ENCODE measurements at regions not wholly inside any gene's neighbourhood (a gene's known extent, or its start where the extent isn't known, plus 50 kb on each side); places are given as distances from the start of the nearest gene placed in this dataset.
"Not testable (repeated sequence)": the region's sequence is repeated elsewhere in the genome, so short reads cannot be mapped to it uniquely, and the experiment has no call there.

- DNase-seq, result no peak
Observed at GRCh38 chr21:38905752-38906151, 100.0 kb downstream of the ETS2 start.

- no peak for DNase-seq
Observed at GRCh38 chr21:38905328-38905727, 99.6 kb downstream of the ETS2 start.

GRCh38 chr21:38903690-38904139 is 98.0 kb downstream of the ETS2 start:
- DNase-seq, result no peak

GRCh38 chr21:38902608-38903445 is 97.1 kb downstream of the ETS2 start:
- DNase-seq, result no peak

- DNase-seq, result no peak
Observed at GRCh38 chr21:38900499-38900898, 94.8 kb downstream of the ETS2 start.

- DNase-seq, result not testable (repeated sequence)
Observed at GRCh38 chr21:38899985-38900384, 94.3 kb downstream of the ETS2 start.

GRCh38 chr21:38899277-38899947 is 93.7 kb downstream of the ETS2 start:
- no peak for DNase-seq

- no peak for DNase-seq
Observed at GRCh38 chr21:38898422-38899096, 92.8 kb downstream of the ETS2 start.

- no peak for DNase-seq
Observed at GRCh38 chr21:38897532-38898421, 92.0 kb downstream of the ETS2 start.

GRCh38 chr21:38894899-38895298 is 89.2 kb downstream of the ETS2 start:
- no peak for DNase-seq

- DNase-seq, result no peak
Observed at GRCh38 chr21:38888991-38889561, 83.3 kb downstream of the ETS2 start.

GRCh38 chr21:38887749-38888148 is 82.0 kb downstream of the ETS2 start:
- DNase-seq, result no peak

GRCh38 chr21:38887062-38887686 is 81.4 kb downstream of the ETS2 start:
- DNase-seq, result no peak

GRCh38 chr21:38885909-38886308 is 80.2 kb downstream of the ETS2 start:
- no peak for DNase-seq

- DNase-seq, result no peak
Observed at GRCh38 chr21:38884440-38884839, 78.7 kb downstream of the ETS2 start.

GRCh38 chr21:38883142-38883541 is 77.4 kb downstream of the ETS2 start:
- no peak for DNase-seq

GRCh38 chr21:38881131-38881530 is 75.4 kb downstream of the ETS2 start:
- no peak for DNase-seq

- DNase-seq, result no peak
Observed at GRCh38 chr21:38880577-38880966, 74.8 kb downstream of the ETS2 start.

GRCh38 chr21:38879912-38880576 is 74.3 kb downstream of the ETS2 start:
- no peak for DNase-seq

- no peak for DNase-seq
Observed at GRCh38 chr21:38878379-38879179, 72.8 kb downstream of the ETS2 start.
